IMR-90 (cell line): ENCODE measurements at regions not wholly inside any gene's neighbourhood (a gene's known extent, or its start where the extent isn't known, plus 50 kb on each side); places are given as distances from the start of the nearest gene placed in this dataset.

Experiments
- ATAC-seq: fragments of 200-7000 bp; cut with Tn5 transposase; 2 replicates; pipeline ENCODE4 v1.9.1; 2020; ENCODE audit warnings: low read depth, mild to moderate bottlenecking, moderate library complexity
- BruUV-seq: library from RNA; stranded (reverse); fragments of 400-500 nt; replicated peaks from 2 replicates; lab custom pipeline; 2021; lab: Mats Ljungman, UMichigan
- CTCF ChIA-PET: fragments of 300-600 bp; formaldehyde crosslinking; extraction: SDS; loops from one replicate; lab custom pipeline; 2021; ENCODE audit warnings: antibody characterized with exemption; lab: Yijun Ruan, JAX
- POLR2A ChIA-PET: fragments of 300-600 bp; sonication (Branson Sonifier 250); formaldehyde crosslinking; loops from one replicate; lab custom pipeline; 2022; ENCODE audit warnings: antibody characterized with exemption; ENCODE audit not compliant: unreplicated experiment; lab: Charles Lee
- DNase-seq: peaks from one replicate; pipeline ENCODE4 v3.0.0; 2013
- H2AFZ ChIP-seq: replicated peaks from 2 replicates; pipeline ENCODE3; 2013; ENCODE audit warnings: low read length, mild to moderate bottlenecking; ENCODE audit not compliant: poor library complexity
- H2AK5ac ChIP-seq: 2 replicates; pipeline ENCODE4 v1.6.1; 2013; ENCODE audit warnings: low read depth, low read length, inconsistent platforms
- H2AK9ac ChIP-seq: replicated peaks from 2 replicates; pipeline ENCODE3; 2013; ENCODE audit warnings: mild to moderate bottlenecking, low read depth, low read length, moderate library complexity; ENCODE audit not compliant: poor library complexity
- H2BK120ac ChIP-seq: 2 replicates; pipeline ENCODE4 v1.6.1; 2013; ENCODE audit warnings: low read depth, low read length, inconsistent platforms
- H2BK15ac ChIP-seq: 3 replicates; pipeline ENCODE4 v1.6.1; 2013; ENCODE audit warnings: low read depth, low read length, inconsistent platforms
- H2BK20ac ChIP-seq: 2 replicates; pipeline ENCODE4 v1.6.1; 2013; ENCODE audit warnings: low read depth, mild to moderate bottlenecking, inconsistent platforms, low read length, moderate library complexity
- H2BK5ac ChIP-seq: 2 replicates; pipeline ENCODE4 v1.6.1; 2013; ENCODE audit warnings: mild to moderate bottlenecking, low read depth, low read length, inconsistent platforms; ENCODE audit not compliant: poor library complexity, severe bottlenecking
- H3K14ac ChIP-seq: replicated peaks from 2 replicates; pipeline ENCODE4 v1.6.1; 2013; ENCODE audit warnings: low read depth, low read length, inconsistent platforms
- H3K18ac ChIP-seq: 2 replicates; pipeline ENCODE4 v1.6.1; 2013; ENCODE audit warnings: low read depth, low read length, control low read depth
- H3K23ac ChIP-seq: 2 replicates; pipeline ENCODE4 v1.6.1; 2013; ENCODE audit warnings: low read depth, low read length, inconsistent platforms
- H3K27ac ChIP-seq: 2 replicates; pipeline ENCODE4 v1.5.1; 2013; ENCODE audit warnings: mild to moderate bottlenecking, control low read depth, low read length; ENCODE audit not compliant: insufficient read depth
- H3K27me3 ChIP-seq: 2 replicates; pipeline ENCODE4 v1.6.1; 2013; ENCODE audit warnings: low read length; ENCODE audit not compliant: control insufficient read depth, insufficient read depth
- H3K36me3 ChIP-seq: 2 replicates; pipeline ENCODE4 v1.6.1; 2013; ENCODE audit warnings: low read length, mixed read lengths; ENCODE audit not compliant: control insufficient read depth, insufficient read depth
- H3K4ac ChIP-seq: 2 replicates; pipeline ENCODE4 v1.6.1; 2013; ENCODE audit warnings: low read depth, low read length, inconsistent platforms
- H3K4me1 ChIP-seq: 2 replicates; pipeline ENCODE4 v1.6.1; 2013; ENCODE audit warnings: low read length, mixed read lengths; ENCODE audit not compliant: control insufficient read depth, insufficient read depth
- H3K4me2 ChIP-seq: 2 replicates; pipeline ENCODE4 v1.6.1; 2013; ENCODE audit warnings: low read depth, mild to moderate bottlenecking, control low read depth, low read length, moderate library complexity
- H3K4me3 ChIP-seq: 2 replicates; pipeline ENCODE4 v1.5.1; 2013; ENCODE audit warnings: low read depth, mild to moderate bottlenecking, control low read depth, low read length, moderate library complexity; ENCODE audit not compliant: insufficient read depth
- H3K56ac ChIP-seq: 2 replicates; pipeline ENCODE4 v1.6.1; 2013; ENCODE audit warnings: low read length, inconsistent platforms; ENCODE audit not compliant: insufficient read depth; ENCODE audit errors: extremely low read depth
- H3K79me1 ChIP-seq, 2 experiments: 2 replicates each; pipeline ENCODE4 v1.6.1; 2013; ENCODE audit warnings: low read length in 2 of 2, inconsistent platforms in 1 of 2, low read depth in 1 of 2
- H3K9ac ChIP-seq: 2 replicates; pipeline ENCODE4 v1.6.1; 2013; ENCODE audit warnings: low read depth, low read length, control low read depth
- H3K9me1 ChIP-seq: 2 replicates; pipeline ENCODE4 v1.6.1; 2013; ENCODE audit warnings: low read length, inconsistent platforms; ENCODE audit not compliant: insufficient read depth
- H3K9me3 ChIP-seq: 2 replicates; pipeline ENCODE4 v1.6.1; 2013; ENCODE audit warnings: low read length; ENCODE audit not compliant: control insufficient read depth, insufficient read depth
- H4K20me1 ChIP-seq: 2 replicates; pipeline ENCODE4 v1.6.1; 2013; ENCODE audit warnings: low read length, inconsistent platforms; ENCODE audit not compliant: insufficient read depth
- H4K5ac ChIP-seq: 2 replicates; pipeline ENCODE4 v1.6.1; 2013; ENCODE audit warnings: mild to moderate bottlenecking, low read depth, low read length, control low read depth
- H4K8ac ChIP-seq, 2 experiments: 2 replicates each; pipeline ENCODE4 v1.6.1; 2013; ENCODE audit warnings: low read depth in 2 of 2, low read length in 2 of 2, control low read depth in 1 of 2, inconsistent platforms in 1 of 2
- H4K91ac ChIP-seq: 2 replicates; pipeline ENCODE4 v1.6.1; 2013; ENCODE audit warnings: low read depth, low read length, inconsistent platforms; ENCODE audit not compliant: insufficient read depth
- BHLHE40 ChIP-seq: fragments of 150-350 bp; IDR thresholded peaks from 2 replicates; pipeline ENCODE4 v1.6.1; 2016; ENCODE audit warnings: mild to moderate bottlenecking, low read depth, low read length
- CEBPB ChIP-seq: IDR thresholded peaks from 2 replicates; pipeline ENCODE4 v1.6.1; 2012; ENCODE audit warnings: low read depth, low read length, improper control_type of control experiment
- FOS ChIP-seq: fragments of 150-350 bp; IDR thresholded peaks from 2 replicates; pipeline ENCODE4 v1.6.1; 2016; ENCODE audit warnings: low read depth, low read length
- MAFK ChIP-seq: IDR thresholded peaks from 2 replicates; pipeline ENCODE4 v1.6.1; 2012; ENCODE audit warnings: low read depth, low read length, improper control_type of control experiment
- MAZ ChIP-seq: IDR thresholded peaks from 2 replicates; pipeline ENCODE4 v1.6.1; 2012; ENCODE audit warnings: low read depth, mild to moderate bottlenecking, low read length, improper control_type of control experiment, moderate library complexity, borderline replicate concordance
- MXI1 ChIP-seq: IDR thresholded peaks from 2 replicates; pipeline ENCODE4 v1.6.1; 2012; ENCODE audit warnings: low read depth, mild to moderate bottlenecking, low read length, moderate library complexity, borderline replicate concordance
- NFE2L2 ChIP-seq: fragments of 150-350 bp; IDR thresholded peaks from 2 replicates; pipeline ENCODE4 v1.6.1; 2016; ENCODE audit warnings: low read depth, mild to moderate bottlenecking, low read length
- POLR2A ChIP-seq: IDR thresholded peaks from 2 replicates; pipeline ENCODE4 v1.6.1; 2012; ENCODE audit warnings: mild to moderate bottlenecking, low read depth, low read length
- RCOR1 ChIP-seq: IDR thresholded peaks from 2 replicates; pipeline ENCODE4 v1.6.1; 2012; ENCODE audit warnings: mild to moderate bottlenecking, low read length, improper control_type of control experiment; ENCODE audit not compliant: insufficient replicate concordance
- SMC3 ChIP-seq: fragments of 150-350 bp; IDR thresholded peaks from 2 replicates; pipeline ENCODE4 v1.6.1; 2016; ENCODE audit warnings: low read depth, mild to moderate bottlenecking, antibody characterized with exemption, low read length, moderate library complexity
- WGBS, 2 experiments: methylation state at CpG; one replicate each; pipeline versions ENCODE4 v1.1.5 to v1.1.7; 2013; ENCODE audit warnings: missing lambda C conversion rate in 2 of 2; ENCODE audit not compliant: insufficient read length in 1 of 2; ENCODE audit errors: extremely low coverage in 2 of 2; 5-methylcytosine and 5-hydroxymethylcytosine counted together
- dilution Hi-C: fragments of 300-500 bp; cut with HindIII; formaldehyde crosslinking; loops from one replicate; pipeline ENCODE4 v1.14.3; 2018; ENCODE audit warnings: low sequenced_read_pairs; ENCODE audit not compliant: unreplicated experiment
- in situ Hi-C: fragments of 300-500 bp; cut with MboI; formaldehyde crosslinking; loops from 3 replicates; pipeline ENCODE4 v1.14.3; 2019; ENCODE audit warnings: low sequenced_read_pairs, inconsistent platforms, mixed read lengths
- intact Hi-C: fragments of 100-400 bp; cut with micrococcal nuclease; formaldehyde crosslinking; loops from 2 replicates; pipeline ENCODE4 v1.10.0; 2022
- TF ChIP-seq, protein P1 (sequence below): conservative IDR thresholded peaks from 2 replicates; pipeline ENCODE4 v1.5.1; 2012; ENCODE audit warnings: mild to moderate bottlenecking, low read depth, low read length, improper control_type of control experiment
- TF ChIP-seq, protein P2 (sequence below): fragments of 150-350 bp; IDR thresholded peaks from 2 replicates; pipeline ENCODE4 v1.6.1; 2017; ENCODE audit warnings: mild to moderate bottlenecking, antibody characterized with exemption, low read length, low read depth
- TF ChIP-seq, protein P3 (sequence below): fragments of 150-350 bp; IDR thresholded peaks from 2 replicates; pipeline ENCODE4 v1.6.1; 2016; ENCODE audit warnings: low read depth, mild to moderate bottlenecking, low read length, moderate library complexity, borderline replicate concordance

DNA sequence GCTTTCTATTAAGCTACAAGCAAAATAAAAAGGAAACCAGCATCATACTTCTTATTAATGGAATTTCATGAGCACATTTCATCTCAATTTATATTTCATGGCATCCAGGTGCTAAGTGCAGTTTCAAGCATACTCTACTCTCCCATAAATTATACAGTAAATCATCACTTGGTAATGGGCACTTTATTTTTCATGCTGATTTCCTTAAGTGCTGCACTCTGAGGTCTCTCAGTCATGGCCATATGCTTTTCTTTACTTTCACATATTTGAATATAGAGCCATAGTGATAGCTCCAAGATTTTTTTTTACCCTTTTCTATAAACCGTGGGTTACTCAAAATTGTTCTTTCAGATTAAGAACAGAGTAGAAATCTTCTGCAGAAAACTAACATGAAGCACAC, 1505.7 kb upstream of the CADM2 start:
- no peak overlapping the region for H3K56ac ChIP-seq
- ChIA-PET CTCF (no interaction called here), POLR2A (no interaction called here)

More for the DNA sequence above, 1505.7 kb upstream of the CADM2 start:
- H3K9ac ChIP-seq, result no peak overlapping the region
- H2BK120ac ChIP-seq, result no peak overlapping the region
- no peak overlapping the region for H3K27ac ChIP-seq
- no peak overlapping the region for H3K4ac ChIP-seq
- ATAC-seq, result no peak
- H3K18ac ChIP-seq, result no peak overlapping the region
- no peaks in the 10 kb centered on the region for H4K20me1 ChIP-seq
- no peaks in the 10 kb centered on the region for H3K79me1 ChIP-seq
- BruUV-seq, result no TSS peak
- H3K23ac ChIP-seq, result no peak overlapping the region
- WGBS, 2 experiments, result no CpG with 5 or more reads among the region's 1 CpG
- H2AK5ac ChIP-seq, result no peak overlapping the region
- no peak overlapping the region for H2BK5ac ChIP-seq
- no peaks in the 10 kb centered on the region for H3K36me3 ChIP-seq
- DNase-seq, result no peak
- H4K8ac ChIP-seq, result no peak overlapping the region
- H2AK9ac ChIP-seq, result no peak overlapping the region
- no peak overlapping the region for H2BK15ac ChIP-seq
- no peak overlapping the region for H2BK20ac ChIP-seq
- no peak overlapping the region for H4K5ac ChIP-seq
- no peak overlapping the region for H2AFZ ChIP-seq
- TF ChIP-seq, protein P1, sequence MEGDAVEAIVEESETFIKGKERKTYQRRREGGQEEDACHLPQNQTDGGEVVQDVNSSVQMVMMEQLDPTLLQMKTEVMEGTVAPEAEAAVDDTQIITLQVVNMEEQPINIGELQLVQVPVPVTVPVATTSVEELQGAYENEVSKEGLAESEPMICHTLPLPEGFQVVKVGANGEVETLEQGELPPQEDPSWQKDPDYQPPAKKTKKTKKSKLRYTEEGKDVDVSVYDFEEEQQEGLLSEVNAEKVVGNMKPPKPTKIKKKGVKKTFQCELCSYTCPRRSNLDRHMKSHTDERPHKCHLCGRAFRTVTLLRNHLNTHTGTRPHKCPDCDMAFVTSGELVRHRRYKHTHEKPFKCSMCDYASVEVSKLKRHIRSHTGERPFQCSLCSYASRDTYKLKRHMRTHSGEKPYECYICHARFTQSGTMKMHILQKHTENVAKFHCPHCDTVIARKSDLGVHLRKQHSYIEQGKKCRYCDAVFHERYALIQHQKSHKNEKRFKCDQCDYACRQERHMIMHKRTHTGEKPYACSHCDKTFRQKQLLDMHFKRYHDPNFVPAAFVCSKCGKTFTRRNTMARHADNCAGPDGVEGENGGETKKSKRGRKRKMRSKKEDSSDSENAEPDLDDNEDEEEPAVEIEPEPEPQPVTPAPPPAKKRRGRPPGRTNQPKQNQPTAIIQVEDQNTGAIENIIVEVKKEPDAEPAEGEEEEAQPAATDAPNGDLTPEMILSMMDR, result no peak
- no peak for TF ChIP-seq SMC3
- no peak for TF ChIP-seq MAFK
- TF ChIP-seq CEBPB, result no peak
- no peak for TF ChIP-seq NFE2L2
- no peak for TF ChIP-seq MAZ
- no peak for TF ChIP-seq FOS
- TF ChIP-seq RCOR1, result no peak
- no peak for TF ChIP-seq BHLHE40
- TF ChIP-seq, protein P2, sequence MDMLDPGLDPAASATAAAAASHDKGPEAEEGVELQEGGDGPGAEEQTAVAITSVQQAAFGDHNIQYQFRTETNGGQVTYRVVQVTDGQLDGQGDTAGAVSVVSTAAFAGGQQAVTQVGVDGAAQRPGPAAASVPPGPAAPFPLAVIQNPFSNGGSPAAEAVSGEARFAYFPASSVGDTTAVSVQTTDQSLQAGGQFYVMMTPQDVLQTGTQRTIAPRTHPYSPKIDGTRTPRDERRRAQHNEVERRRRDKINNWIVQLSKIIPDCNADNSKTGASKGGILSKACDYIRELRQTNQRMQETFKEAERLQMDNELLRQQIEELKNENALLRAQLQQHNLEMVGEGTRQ, result no peak
- TF ChIP-seq POLR2A, result no peak
- no peak for TF ChIP-seq MXI1
- TF ChIP-seq, protein P3, sequence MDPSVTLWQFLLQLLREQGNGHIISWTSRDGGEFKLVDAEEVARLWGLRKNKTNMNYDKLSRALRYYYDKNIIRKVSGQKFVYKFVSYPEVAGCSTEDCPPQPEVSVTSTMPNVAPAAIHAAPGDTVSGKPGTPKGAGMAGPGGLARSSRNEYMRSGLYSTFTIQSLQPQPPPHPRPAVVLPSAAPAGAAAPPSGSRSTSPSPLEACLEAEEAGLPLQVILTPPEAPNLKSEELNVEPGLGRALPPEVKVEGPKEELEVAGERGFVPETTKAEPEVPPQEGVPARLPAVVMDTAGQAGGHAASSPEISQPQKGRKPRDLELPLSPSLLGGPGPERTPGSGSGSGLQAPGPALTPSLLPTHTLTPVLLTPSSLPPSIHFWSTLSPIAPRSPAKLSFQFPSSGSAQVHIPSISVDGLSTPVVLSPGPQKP, result no peak
- H3K4me3 ChIP-seq, result no peak overlapping the region
- no peak overlapping the region for H4K91ac ChIP-seq
- no peak overlapping the region for H3K14ac ChIP-seq
- intact Hi-C loops (no loop called here), dilution Hi-C loops (no loop called here), in situ Hi-C loops (no loop called here)
- no peaks in the 10 kb centered on the region for H3K9me1 ChIP-seq
- H3K27me3 ChIP-seq, result no peaks in the 10 kb centered on the region
- no peak overlapping the region for H3K4me2 ChIP-seq
- H3K4me1 ChIP-seq, result no peaks in the 10 kb centered on the region
- H3K9me3 ChIP-seq, result peaks cover 2% of the 10 kb centered on the region; the same call in 1 of the 2 replicates
